Upper lobe of left lung (tissue), 4 donors: ENCODE measurements at regions not wholly inside any gene's neighbourhood (a gene's known extent, or its start where the extent isn't known, plus 50 kb on each side); places are given as distances from the start of the nearest gene placed in this dataset.

Experiments used
- EP300 ChIP-seq, 4 donors: sonication (generic); formaldehyde crosslinking; IDR thresholded peaks; one replicate each; pipeline ENCODE4 v1.5.1; 2017; ENCODE audit warnings: antibody characterized with exemption in 4 of 4, control low read depth in 2 of 4
- POLR2A ChIP-seq, 4 donors: fragments of 450-650 bp; IDR thresholded peaks; one replicate each; pipeline ENCODE4 v1.5.1; 2016 to 2017; ENCODE audit warnings: antibody characterized with exemption in 4 of 4, mild to moderate bottlenecking in 2 of 4
- POLR2AphosphoS5 ChIP-seq, 2 donors: sonication (generic); formaldehyde crosslinking; IDR thresholded peaks; one replicate each; pipeline ENCODE4 v1.5.1; 2017; ENCODE audit warnings: antibody characterized with exemption in 2 of 2
- TF ChIP-seq, protein P1 (sequence below), 6 experiments: fragments of 450-650 bp in 4 of 6; fragments of 200-600 bp in 2 of 6; sonication (generic) in 2 of 6; IDR thresholded peaks; one replicate each; pipeline ENCODE4 v1.5.1; 2016 to 2019; ENCODE audit warnings: antibody characterized with exemption in 6 of 6

DNA sequence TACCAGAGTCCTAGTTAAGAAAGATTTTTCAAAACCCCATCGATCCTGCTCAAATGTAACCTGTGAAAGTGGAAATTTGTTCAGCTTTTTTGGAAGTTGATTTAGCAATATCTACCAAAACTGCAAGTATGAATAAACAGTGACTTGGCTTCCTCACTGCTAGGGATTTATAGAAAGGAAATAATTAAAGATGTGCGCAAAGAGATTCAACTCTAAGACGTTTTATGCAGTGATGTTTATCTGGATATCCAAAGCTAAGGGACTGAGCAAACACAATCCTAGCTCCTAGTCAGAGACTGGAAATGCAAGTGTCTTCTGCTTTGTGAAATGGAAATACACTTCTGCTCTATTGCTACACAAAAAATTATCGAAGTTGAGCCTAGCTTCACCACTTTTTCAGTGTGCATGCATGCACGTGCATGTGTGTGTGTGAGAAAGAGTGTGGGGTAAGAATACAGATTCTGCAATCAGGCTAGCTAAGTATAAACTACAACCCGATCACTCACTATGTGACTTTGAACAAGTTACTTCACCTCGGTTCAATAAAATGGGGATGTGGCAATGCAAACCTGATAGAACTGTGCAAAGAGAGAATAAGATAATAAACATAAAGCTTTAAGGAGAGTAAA lies 52.1 kb upstream of the FOXF1 start:
- TF ChIP-seq POLR2A (IDR thresholded peaks at IDR 0.05) (no peak), POLR2AphosphoS5 (IDR thresholded peaks at IDR 0.05) (no peak), EP300 (IDR thresholded peaks at IDR 0.05) (no peak)
- TF ChIP-seq, protein P1, sequence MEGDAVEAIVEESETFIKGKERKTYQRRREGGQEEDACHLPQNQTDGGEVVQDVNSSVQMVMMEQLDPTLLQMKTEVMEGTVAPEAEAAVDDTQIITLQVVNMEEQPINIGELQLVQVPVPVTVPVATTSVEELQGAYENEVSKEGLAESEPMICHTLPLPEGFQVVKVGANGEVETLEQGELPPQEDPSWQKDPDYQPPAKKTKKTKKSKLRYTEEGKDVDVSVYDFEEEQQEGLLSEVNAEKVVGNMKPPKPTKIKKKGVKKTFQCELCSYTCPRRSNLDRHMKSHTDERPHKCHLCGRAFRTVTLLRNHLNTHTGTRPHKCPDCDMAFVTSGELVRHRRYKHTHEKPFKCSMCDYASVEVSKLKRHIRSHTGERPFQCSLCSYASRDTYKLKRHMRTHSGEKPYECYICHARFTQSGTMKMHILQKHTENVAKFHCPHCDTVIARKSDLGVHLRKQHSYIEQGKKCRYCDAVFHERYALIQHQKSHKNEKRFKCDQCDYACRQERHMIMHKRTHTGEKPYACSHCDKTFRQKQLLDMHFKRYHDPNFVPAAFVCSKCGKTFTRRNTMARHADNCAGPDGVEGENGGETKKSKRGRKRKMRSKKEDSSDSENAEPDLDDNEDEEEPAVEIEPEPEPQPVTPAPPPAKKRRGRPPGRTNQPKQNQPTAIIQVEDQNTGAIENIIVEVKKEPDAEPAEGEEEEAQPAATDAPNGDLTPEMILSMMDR (IDR thresholded peaks at IDR 0.05) = no peak
